MM.1S (cell line): ENCODE measurements at regions not wholly inside any gene's neighbourhood (a gene's known extent, or its start where the extent isn't known, plus 50 kb on each side); places are given as distances from the start of the nearest gene placed in this dataset.

ENCODE experiments used
- DNase-seq: peaks from one replicate; pipeline ENCODE4 v3.0.0-alpha.2; 2015
- H2AFZ ChIP-seq: fragments of 300-600 bp; sonication (generic); 2 replicates; pipeline ENCODE4 v1.6.0; 2016; ENCODE audit warnings: antibody characterized with exemption, low read length
- H3F3A ChIP-seq: fragments of 300-600 bp; sonication (generic); 2 replicates; pipeline ENCODE4 v1.6.1; 2016; ENCODE audit warnings: mild to moderate bottlenecking, antibody characterized with exemption, low read length, moderate library complexity, mixed read lengths; ENCODE audit not compliant: insufficient read depth
- H3K27ac ChIP-seq: fragments of 300-600 bp; sonication (generic); 2 replicates; pipeline ENCODE4 v1.5.1; 2016; ENCODE audit warnings: mild to moderate bottlenecking, low read length
- H3K27me3 ChIP-seq: fragments of 300-600 bp; sonication (generic); replicated peaks from 2 replicates; pipeline ENCODE4 v1.6.0; 2016; ENCODE audit warnings: low read length; ENCODE audit not compliant: insufficient read depth
- H3K36me3 ChIP-seq: fragments of 300-600 bp; sonication (generic); replicated peaks from 2 replicates; pipeline ENCODE4 v1.6.1; 2016; ENCODE audit warnings: mild to moderate bottlenecking, low read length, mixed read lengths; ENCODE audit not compliant: insufficient read depth
- H3K4me1 ChIP-seq: fragments of 300-600 bp; sonication (generic); 2 replicates; pipeline ENCODE4 v1.6.1; 2016; ENCODE audit warnings: low read length, mixed read lengths
- H3K4me2 ChIP-seq: fragments of 300-600 bp; sonication (generic); 2 replicates; pipeline ENCODE4 v1.6.0; 2016; ENCODE audit warnings: low read depth, low read length
- H3K4me3 ChIP-seq: fragments of 300-600 bp; sonication (generic); 2 replicates; pipeline ENCODE4 v1.5.1; 2016; ENCODE audit warnings: low read length, mixed read lengths
- H3K79me2 ChIP-seq: fragments of 300-600 bp; sonication (generic); 2 replicates; pipeline ENCODE4 v1.6.1; 2016; ENCODE audit warnings: mixed run types, low read length, mixed read lengths
- H3K9ac ChIP-seq: fragments of 300-600 bp; sonication (generic); 2 replicates; pipeline ENCODE4 v1.6.1; 2016; ENCODE audit warnings: low read length, mixed read lengths
- H3K9me2 ChIP-seq: fragments of 300-600 bp; sonication (generic); replicated peaks from 2 replicates; pipeline ENCODE4 v1.6.1; 2016; ENCODE audit warnings: mild to moderate bottlenecking, low read length, mixed read lengths; ENCODE audit not compliant: insufficient read depth
- H3K9me3 ChIP-seq: fragments of 300-600 bp; sonication (generic); replicated peaks from 2 replicates; pipeline ENCODE4 v1.6.1; 2016; ENCODE audit warnings: mild to moderate bottlenecking, low read length, mixed read lengths; ENCODE audit not compliant: insufficient read depth
- H4K20me1 ChIP-seq: fragments of 300-600 bp; sonication (generic); 2 replicates; pipeline ENCODE4 v1.6.1; 2016; ENCODE audit warnings: mild to moderate bottlenecking, low read length, moderate library complexity, mixed read lengths; ENCODE audit not compliant: insufficient read depth
- CTCF ChIP-seq: fragments of 300-600 bp; sonication (generic); IDR thresholded peaks from 2 replicates; pipeline ENCODE4 v1.5.1; 2016; ENCODE audit warnings: antibody characterized with exemption, low read length, mixed read lengths
- EZH2 ChIP-seq: fragments of 300-600 bp; sonication (generic); optimal IDR thresholded peaks from 2 replicates; pipeline ENCODE3; 2017; ENCODE audit warnings: low read depth, mild to moderate bottlenecking, antibody characterized with exemption, low read length, mixed read lengths
- EZH2phosphoT487 ChIP-seq: fragments of 300-600 bp; sonication (generic); IDR thresholded peaks from 2 replicates; pipeline ENCODE4 v1.6.1; 2018; ENCODE audit warnings: antibody characterized with exemption, low read length

GRCh38 chr4:33091961-33092360 is 2371.8 kb downstream of the PCDH7 start:
- no peak overlapping the region for H3K9ac ChIP-seq
- H3F3A ChIP-seq: no peaks in the 10 kb centered on the region
- H4K20me1 ChIP-seq: no peaks in the 10 kb centered on the region
- no peaks in the 10 kb centered on the region for H3K27me3 ChIP-seq
- no peaks in the 10 kb centered on the region for H3K79me2 ChIP-seq
- no peaks in the 10 kb centered on the region for H3K36me3 ChIP-seq
- no peak overlapping the region for H3K4me2 ChIP-seq
- no peak overlapping the region for H3K4me3 ChIP-seq
- no peak overlapping the region for H2AFZ ChIP-seq
- peaks cover 4% of the 10 kb centered on the region; the same call in 1 of the 2 replicates for H3K4me1 ChIP-seq
- H3K27ac ChIP-seq: no peak overlapping the region
- DNase-seq: no peak
- H3K9me3 ChIP-seq: no peaks in the 10 kb centered on the region
- TF ChIP-seq CTCF: no peak
- no peak for TF ChIP-seq EZH2
- TF ChIP-seq EZH2phosphoT487: no peak
- H3K9me2 ChIP-seq: no peaks in the 10 kb centered on the region

- Histone ChIP-seq H3K27me3 (no peaks in the 10 kb centered on the region), H3K4me3 (no peak overlapping the region), H3K9me3 (no peaks in the 10 kb centered on the region), H3K4me2 (peak overlapping the region; percentile 19; the same call in 1 of the 2 replicates), H2AFZ (no peak overlapping the region), H3K27ac (no peak overlapping the region), H3F3A (no peaks in the 10 kb centered on the region), H3K9ac (no peak overlapping the region), H3K36me3 (no peaks in the 10 kb centered on the region), H3K9me2 (no peaks in the 10 kb centered on the region), H3K4me1 (peaks cover 14% of the 10 kb centered on the region), H3K79me2 (no peaks in the 10 kb centered on the region), H4K20me1 (no peaks in the 10 kb centered on the region)
- TF ChIP-seq EZH2: no peak
- TF ChIP-seq EZH2phosphoT487: no peak
- no peak for TF ChIP-seq CTCF
- peak; percentile 67 for DNase-seq
Measured at GRCh38 chr4:33104273-33104672, 2384.1 kb downstream of the PCDH7 start.

- DNase-seq: no peak
- Histone ChIP-seq H3K9ac (no peak overlapping the region), H3K9me3 (no peaks in the 10 kb centered on the region), H2AFZ (no peak overlapping the region), H3F3A (no peaks in the 10 kb centered on the region), H3K36me3 (no peaks in the 10 kb centered on the region), H3K79me2 (no peaks in the 10 kb centered on the region), H3K27me3 (no peaks in the 10 kb centered on the region), H3K4me2 (no peak overlapping the region), H3K4me1 (peaks cover 14% of the 10 kb centered on the region), H3K27ac (no peak overlapping the region), H3K9me2 (no peaks in the 10 kb centered on the region), H3K4me3 (no peak overlapping the region), H4K20me1 (no peaks in the 10 kb centered on the region)
- TF ChIP-seq CTCF (no peak), EZH2phosphoT487 (no peak), EZH2 (no peak)
Measured at GRCh38 chr4:33107814-33108213, 2387.6 kb downstream of the PCDH7 start.
